ENCODE measurements at regions not wholly inside any gene's neighbourhood (a gene's known extent, or its start where the extent isn't known, plus 50 kb on each side); places are given as distances from the start of the nearest gene placed in this dataset.

- no peak for TF ChIP-seq CTCF (IDR thresholded peaks at IDR 0.05)
- no peak for TF ChIP-seq POLR2A (IDR thresholded peaks at IDR 0.05)
These were observed 132.2 kb upstream of the FUNDC1 start for GRCh38 chrX:44674906-44675305.
